ENCODE measurements at regions not wholly inside any gene's neighbourhood (a gene's known extent, or its start where the extent isn't known, plus 50 kb on each side); places are given as distances from the start of the nearest gene placed in this dataset.

GRCh38 chr2:122875091-122875865 is 1119.8 kb downstream of the TSN start:
- TF ChIP-seq POLR2A (IDR thresholded peaks at IDR 0.05) (no peak), CTCF (IDR thresholded peaks at IDR 0.05) (no peak), POLR2AphosphoS5 (IDR thresholded peaks at IDR 0.05) (no peak), EP300 (IDR thresholded peaks at IDR 0.05) (no peak)

Measured in gastroesophageal sphincter (tissue), 3 donors.